Thyroid gland (tissue), 4 donors: ENCODE measurements at regions not wholly inside any gene's neighbourhood (a gene's known extent, or its start where the extent isn't known, plus 50 kb on each side); places are given as distances from the start of the nearest gene placed in this dataset.

ENCODE experiments used
- CTCF ChIP-seq, 6 experiments: fragments of 200-600 bp in 3 of 6; fragments of 450-650 bp in 3 of 6; sonication (generic) in 3 of 6; IDR thresholded peaks; one replicate each; pipeline ENCODE4 v1.5.1; 2016 to 2019; ENCODE audit warnings: antibody characterized with exemption in 6 of 6, mild to moderate bottlenecking in 2 of 6, inconsistent platforms in 1 of 6, moderate library complexity in 1 of 6
- POLR2A ChIP-seq, 2 donors: fragments of 450-650 bp; IDR thresholded peaks; one replicate each; pipeline ENCODE4 v1.6.1; 2017; ENCODE audit warnings: antibody characterized with exemption in 2 of 2, mild to moderate bottlenecking in 2 of 2, moderate library complexity in 1 of 2

GRCh38 chr15:93865586-93865985 lies 365.8 kb upstream of the MCTP2 start:
- TF ChIP-seq CTCF (IDR thresholded peaks at IDR 0.05) (no peak), POLR2A (IDR thresholded peaks at IDR 0.05) (no peak)
